ENCODE measurements at regions not wholly inside any gene's neighbourhood (a gene's known extent, or its start where the extent isn't known, plus 50 kb on each side); places are given as distances from the start of the nearest gene placed in this dataset.

DNA sequence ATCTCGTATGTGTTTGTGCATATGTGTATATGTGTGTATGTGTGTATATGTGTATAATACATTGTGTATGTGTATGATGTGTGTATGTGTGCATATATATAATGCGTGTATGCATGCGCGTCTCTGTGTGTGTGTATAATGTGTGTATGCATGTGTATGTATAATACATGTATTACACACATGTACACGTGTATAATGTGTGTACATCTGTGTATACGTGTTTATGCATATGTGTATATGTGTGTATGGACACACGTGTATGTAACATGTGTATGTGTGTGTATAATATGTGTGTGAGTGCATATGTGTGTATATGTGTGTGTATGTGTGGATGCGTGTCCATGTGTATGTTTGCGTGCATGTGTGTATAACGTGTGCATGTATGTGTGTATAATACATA lies 433.7 kb upstream of the RBFOX1 start:
- 52% methylated on average over 10 of the region's 10 CpGs for WGBS, 2 experiments (ENCODE audit: low coverage in 1 of 2, low lambda C conversion rate in 2 of 2, missing lambda C conversion rate in 2 of 2)
- in situ Hi-C loops (cut with MboI): no loop called here
- no peak overlapping the region for H2AFZ ChIP-seq

DNA sequence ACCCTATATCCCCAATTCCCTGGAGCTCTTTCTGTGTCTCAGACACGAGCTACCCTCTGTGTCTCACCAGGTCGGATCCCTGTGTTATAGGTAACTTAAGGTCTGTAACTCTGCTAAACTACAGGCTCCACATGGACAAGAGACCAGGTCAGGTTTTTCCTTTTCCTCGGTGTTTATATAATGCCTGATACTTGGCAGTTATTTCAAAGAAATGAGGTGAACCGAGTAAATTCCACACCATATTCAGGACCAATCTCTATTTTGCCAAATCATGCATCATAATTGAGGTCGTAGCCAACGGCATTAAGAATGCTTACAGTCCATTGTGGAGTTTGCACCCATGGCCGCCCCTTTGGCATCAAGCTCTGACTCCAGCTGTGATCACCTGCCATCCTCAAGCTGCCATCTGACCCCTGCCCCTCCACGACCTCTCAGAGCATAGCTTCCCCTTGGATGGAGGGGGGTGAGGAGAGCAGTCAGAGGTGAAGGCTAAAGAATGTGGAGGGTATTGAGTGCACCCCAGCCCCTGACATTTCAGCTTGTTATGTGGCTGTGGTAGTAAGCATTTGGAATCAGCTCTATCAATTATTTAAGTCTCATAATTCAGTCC lies 434.7 kb upstream of the RBFOX1 start:
- Histone ChIP-seq H3F3A (ENCODE audit: insufficient read depth) (no peaks in the 10 kb centered on the region), H2AFZ (no peak overlapping the region), H3K9me2 (ENCODE audit: insufficient read depth) (no peaks in the 10 kb centered on the region), H3K4me1 (ENCODE audit: insufficient read depth) (no peaks in the 10 kb centered on the region), H3K4me3 (no peak overlapping the region), H3K27ac (no peak overlapping the region), H3K9ac (no peak overlapping the region), H3K4me2 (ENCODE audit: unreplicated experiment) (no peak overlapping the region), H3K79me2 (ENCODE audit: insufficient read depth) (no peaks in the 10 kb centered on the region), H3K9me3 (ENCODE audit: low read depth) (no peaks in the 10 kb centered on the region), H4K20me1 (ENCODE audit: insufficient read depth) (no peaks in the 10 kb centered on the region), H3K27me3 (replicated peaks; ENCODE audit: insufficient read depth) (no peaks in the 10 kb centered on the region), H3K36me3 (ENCODE audit: low read depth) (no peaks in the 10 kb centered on the region)
- TF ChIP-seq EZH2phosphoT487 (IDR thresholded peaks at IDR 0.05; ENCODE audit: insufficient read depth, low read depth): no peak
- TF ChIP-seq EZH2 (IDR thresholded peaks at IDR 0.05; ENCODE audit: insufficient read depth, poor library complexity, severe bottlenecking): no peak
- in situ Hi-C loops (cut with MboI): no loop called here
- 30 to 34% methylated on average over 8 of the region's 8 CpGs for WGBS, 2 experiments (ENCODE audit: low coverage in 1 of 2, low lambda C conversion rate in 2 of 2, missing lambda C conversion rate in 2 of 2)
- no peak for DNase-seq

More for the DNA sequence above, 433.7 kb upstream of the RBFOX1 start:
- Histone ChIP-seq H3K27ac (no peak overlapping the region), H3K4me1 (ENCODE audit: insufficient read depth) (no peaks in the 10 kb centered on the region), H3K4me3 (no peak overlapping the region), H3K36me3 (ENCODE audit: low read depth) (no peaks in the 10 kb centered on the region), H3K4me2 (ENCODE audit: unreplicated experiment) (no peak overlapping the region), H3K27me3 (replicated peaks; ENCODE audit: insufficient read depth) (no peaks in the 10 kb centered on the region), H3F3A (ENCODE audit: insufficient read depth) (no peaks in the 10 kb centered on the region), H3K9me2 (ENCODE audit: insufficient read depth) (no peaks in the 10 kb centered on the region), H3K9me3 (ENCODE audit: low read depth) (no peaks in the 10 kb centered on the region), H3K9ac (no peak overlapping the region), H4K20me1 (ENCODE audit: insufficient read depth) (no peaks in the 10 kb centered on the region), H3K79me2 (ENCODE audit: insufficient read depth) (no peaks in the 10 kb centered on the region)
- no peak for DNase-seq
- no peak for TF ChIP-seq EZH2 (IDR thresholded peaks at IDR 0.05; ENCODE audit: insufficient read depth, poor library complexity, severe bottlenecking)
- no peak for TF ChIP-seq EZH2phosphoT487 (IDR thresholded peaks at IDR 0.05; ENCODE audit: insufficient read depth, low read depth)

DNA sequence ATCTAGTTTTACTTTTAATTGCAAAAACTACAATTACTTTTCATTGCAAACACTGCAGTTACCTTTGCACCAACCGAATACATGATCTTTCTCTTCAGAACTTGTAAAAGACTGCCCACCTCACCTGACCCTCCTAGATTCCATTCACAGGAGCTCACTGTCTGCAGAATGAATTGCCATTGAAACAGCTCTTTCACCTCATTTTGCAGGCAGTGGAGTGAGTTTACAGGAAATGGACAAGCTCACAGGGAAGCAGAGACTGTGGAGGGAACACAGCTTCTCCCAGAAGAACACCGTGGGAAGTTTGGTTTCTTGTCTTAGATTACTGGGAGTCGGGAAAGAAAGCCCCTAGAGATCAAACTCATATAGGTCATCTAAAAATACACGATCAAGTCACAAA lies 439.7 kb upstream of the RBFOX1 start:
- Histone ChIP-seq H3K4me3 (no peak overlapping the region), H3K9me2 (ENCODE audit: insufficient read depth) (no peaks in the 10 kb centered on the region), H3K36me3 (ENCODE audit: low read depth) (no peaks in the 10 kb centered on the region), H3K9ac (no peak overlapping the region), H3F3A (ENCODE audit: insufficient read depth) (no peaks in the 10 kb centered on the region), H3K27ac (no peak overlapping the region), H3K79me2 (ENCODE audit: insufficient read depth) (no peaks in the 10 kb centered on the region), H3K4me2 (ENCODE audit: unreplicated experiment) (no peak overlapping the region), H4K20me1 (ENCODE audit: insufficient read depth) (no peaks in the 10 kb centered on the region), H3K9me3 (ENCODE audit: low read depth) (no peaks in the 10 kb centered on the region), H2AFZ (no peak overlapping the region), H3K4me1 (ENCODE audit: insufficient read depth) (no peaks in the 10 kb centered on the region), H3K27me3 (replicated peaks; ENCODE audit: insufficient read depth) (no peaks in the 10 kb centered on the region)
- TF ChIP-seq EZH2 (IDR thresholded peaks at IDR 0.05; ENCODE audit: insufficient read depth, poor library complexity, severe bottlenecking) (no peak), EZH2phosphoT487 (IDR thresholded peaks at IDR 0.05; ENCODE audit: insufficient read depth, low read depth) (no peak)
- DNase-seq: no peak
- in situ Hi-C loops (cut with MboI): no loop called here
- 10 to 11% methylated on average over 4 of the region's 4 CpGs for WGBS, 2 experiments (ENCODE audit: low coverage in 1 of 2, low lambda C conversion rate in 2 of 2, missing lambda C conversion rate in 2 of 2)

DNA sequence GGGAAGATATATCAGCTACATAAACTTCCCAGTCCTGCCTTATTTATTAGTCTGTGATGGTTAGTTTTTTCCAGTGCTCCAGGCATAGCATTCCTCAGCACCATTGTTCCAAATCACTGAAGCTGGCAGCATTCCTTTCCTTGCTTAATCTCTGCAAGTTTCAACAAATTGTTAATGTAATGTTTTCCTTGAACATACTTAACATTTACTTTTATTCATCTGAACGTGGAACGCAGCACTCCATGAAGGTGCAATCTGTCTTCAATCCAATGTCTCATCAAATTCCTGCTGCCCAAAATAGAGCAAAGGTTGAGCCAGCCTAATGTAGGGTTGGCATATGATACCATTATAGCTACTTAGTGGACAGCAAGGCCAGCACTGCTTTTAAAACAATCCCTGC lies 441.1 kb upstream of the RBFOX1 start:
- H3K4me3 ChIP-seq: no peak overlapping the region
- H3K4me1 ChIP-seq (ENCODE audit: insufficient read depth): no peaks in the 10 kb centered on the region
- 7 to 23% methylated on average over 2 of the region's 2 CpGs for WGBS, 2 experiments (ENCODE audit: low coverage in 1 of 2, low lambda C conversion rate in 2 of 2, missing lambda C conversion rate in 2 of 2)
- no peak for DNase-seq
- no peaks in the 10 kb centered on the region for H3K36me3 ChIP-seq (ENCODE audit: low read depth)
- H3K9me2 ChIP-seq (ENCODE audit: insufficient read depth): no peaks in the 10 kb centered on the region
- no peaks in the 10 kb centered on the region for H3K79me2 ChIP-seq (ENCODE audit: insufficient read depth)
- no peak overlapping the region for H3K27ac ChIP-seq
- H3F3A ChIP-seq (ENCODE audit: insufficient read depth): no peaks in the 10 kb centered on the region
- no peaks in the 10 kb centered on the region for H3K27me3 ChIP-seq (replicated peaks; ENCODE audit: insufficient read depth)
- no peak overlapping the region for H2AFZ ChIP-seq
- H4K20me1 ChIP-seq (ENCODE audit: insufficient read depth): no peaks in the 10 kb centered on the region
- H3K4me2 ChIP-seq (ENCODE audit: unreplicated experiment): no peak overlapping the region
- in situ Hi-C loops (cut with MboI): no loop called here
- TF ChIP-seq EZH2 (IDR thresholded peaks at IDR 0.05; ENCODE audit: insufficient read depth, poor library complexity, severe bottlenecking) (no peak), EZH2phosphoT487 (IDR thresholded peaks at IDR 0.05; ENCODE audit: insufficient read depth, low read depth) (no peak)
- H3K9ac ChIP-seq: no peak overlapping the region
- H3K9me3 ChIP-seq (ENCODE audit: low read depth): no peaks in the 10 kb centered on the region

DNA sequence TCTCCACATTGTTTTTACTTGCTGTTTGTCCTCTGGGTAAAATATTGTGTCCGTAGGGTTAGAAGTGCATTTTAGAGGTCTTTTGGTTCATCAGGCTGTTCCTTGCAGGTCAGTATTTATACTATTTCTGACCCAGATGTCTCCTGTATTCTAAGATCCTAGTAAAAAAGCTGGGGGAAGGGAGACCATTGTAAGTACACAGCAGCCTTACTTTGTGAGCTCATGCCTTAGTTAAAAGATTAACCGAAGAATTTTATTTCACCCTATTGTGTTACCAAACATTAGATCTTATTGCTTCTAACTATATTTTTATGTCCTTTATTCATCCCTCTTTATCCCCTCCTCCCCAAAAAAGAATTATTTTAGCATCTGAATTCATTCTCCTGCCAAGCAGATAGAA lies 444.1 kb upstream of the RBFOX1 start:
- Histone ChIP-seq H3K27me3 (replicated peaks; ENCODE audit: insufficient read depth) (no peaks in the 10 kb centered on the region), H3K4me3 (no peak overlapping the region), H3K9me2 (ENCODE audit: insufficient read depth) (no peaks in the 10 kb centered on the region), H3K4me2 (ENCODE audit: unreplicated experiment) (no peak overlapping the region), H2AFZ (no peak overlapping the region), H4K20me1 (ENCODE audit: insufficient read depth) (no peaks in the 10 kb centered on the region), H3K79me2 (ENCODE audit: insufficient read depth) (no peaks in the 10 kb centered on the region), H3K36me3 (ENCODE audit: low read depth) (no peaks in the 10 kb centered on the region), H3K9me3 (ENCODE audit: low read depth) (no peaks in the 10 kb centered on the region), H3K27ac (no peak overlapping the region), H3K9ac (no peak overlapping the region), H3K4me1 (ENCODE audit: insufficient read depth) (no peaks in the 10 kb centered on the region), H3F3A (ENCODE audit: insufficient read depth) (no peaks in the 10 kb centered on the region)
- TF ChIP-seq EZH2phosphoT487 (IDR thresholded peaks at IDR 0.05; ENCODE audit: insufficient read depth, low read depth) (no peak), EZH2 (IDR thresholded peaks at IDR 0.05; ENCODE audit: insufficient read depth, poor library complexity, severe bottlenecking) (no peak)
- no peak for DNase-seq
- in situ Hi-C loops (cut with MboI): no loop called here
- 54 to 63% methylated on average over 2 of the region's 2 CpGs for WGBS, 2 experiments (ENCODE audit: low coverage in 1 of 2, low lambda C conversion rate in 2 of 2, missing lambda C conversion rate in 2 of 2)

Measured in GM23248 (cell line).